Endodermal cell (in vitro differentiated cells): ENCODE measurements at regions not wholly inside any gene's neighbourhood (a gene's known extent, or its start where the extent isn't known, plus 50 kb on each side); places are given as distances from the start of the nearest gene placed in this dataset.

Experiments used
- DNase-seq: peaks from one replicate; pipeline ENCODE4 v3.0.0-alpha.2; 2017
- H3K27ac ChIP-seq: 2 replicates; pipeline ENCODE4 v1.5.1; 2013; ENCODE audit warnings: mild to moderate bottlenecking, low read depth, low read length, moderate library complexity
- H3K27me3 ChIP-seq: 2 replicates; pipeline ENCODE4 v1.6.1; 2013; ENCODE audit warnings: mild to moderate bottlenecking, low read length, moderate library complexity; ENCODE audit not compliant: insufficient read depth, control insufficient read depth, poor library complexity, severe bottlenecking
- H3K36me3 ChIP-seq: 2 replicates; pipeline ENCODE4 v1.7.0; 2013; ENCODE audit warnings: mild to moderate bottlenecking, low read length, moderate library complexity; ENCODE audit not compliant: control insufficient read depth, insufficient read depth
- H3K4me1 ChIP-seq: one replicate; pipeline ENCODE4 v1.7.0; 2013; ENCODE audit warnings: low read length; ENCODE audit not compliant: control insufficient read depth, insufficient read depth
- H3K4me3 ChIP-seq: 2 replicates; pipeline ENCODE4 v1.5.1; 2013; ENCODE audit warnings: mild to moderate bottlenecking, low read length, moderate library complexity
- H3K9ac ChIP-seq: 2 replicates; pipeline ENCODE4 v1.6.1; 2013; ENCODE audit warnings: mild to moderate bottlenecking, low read length, moderate library complexity; ENCODE audit not compliant: poor library complexity, severe bottlenecking; ENCODE audit errors: extremely low read depth
- H3K9me3 ChIP-seq: 2 replicates; pipeline ENCODE4 v1.6.1; 2013; ENCODE audit warnings: mild to moderate bottlenecking, low read length, moderate library complexity; ENCODE audit not compliant: control insufficient read depth
- H3K27ac Mint-ChIP-seq: 2 replicates; pipeline ENCODE4 v1.8.0; 2020; ENCODE audit warnings: mixed read lengths
- H3K27me3 Mint-ChIP-seq: 2 replicates; pipeline ENCODE4 v1.8.0; 2021; ENCODE audit warnings: mild to moderate bottlenecking, mixed read lengths; ENCODE audit not compliant: insufficient read depth
- H3K36me3 Mint-ChIP-seq: 2 replicates; pipeline ENCODE4 v1.8.0; 2020; ENCODE audit warnings: low read depth, mixed read lengths
- H3K4me1 Mint-ChIP-seq: 2 replicates; pipeline ENCODE4 v1.8.0; 2020; ENCODE audit warnings: mixed read lengths
- H3K4me3 Mint-ChIP-seq: 2 replicates; pipeline ENCODE4 v1.8.0; 2020; ENCODE audit warnings: mild to moderate bottlenecking, moderate library complexity, mixed read lengths
- H3K9me3 Mint-ChIP-seq: 2 replicates; pipeline ENCODE4 v1.8.0; 2020; ENCODE audit warnings: mild to moderate bottlenecking, mixed read lengths
- CTCF ChIP-seq: fragments of 200-600 bp; sonication (generic); conservative IDR thresholded peaks from 2 replicates; pipeline ENCODE4 v1.5.0; 2021; ENCODE audit warnings: antibody characterized with exemption, mild to moderate bottlenecking
- WGBS, 2 experiments: methylation state at CpG; one replicate each; pipeline versions ENCODE4 v1.1.5 to v1.1.7; 2013; ENCODE audit warnings: missing lambda C conversion rate in 2 of 2, mixed read lengths in 1 of 2; ENCODE audit not compliant: insufficient coverage in 1 of 2, insufficient read length in 1 of 2; 5-methylcytosine and 5-hydroxymethylcytosine counted together

GRCh38 chr18:78786776-78787175, 192.8 kb upstream of the SALL3 start:
- no peaks in the 10 kb centered on the region for H3K9me3 ChIP-seq
- Mint-ChIP-seq H3K27me3 (no peaks in the 10 kb centered on the region), H3K9me3 (no peaks in the 10 kb centered on the region), H3K27ac (no peak overlapping the region), H3K36me3 (no peaks in the 10 kb centered on the region), H3K4me1 (no peaks in the 10 kb centered on the region), H3K4me3 (no peak overlapping the region)
- no peak overlapping the region for H3K4me3 ChIP-seq
- H3K9ac ChIP-seq, result no peak overlapping the region
- H3K27me3 ChIP-seq, result no peaks in the 10 kb centered on the region
- no peaks in the 10 kb centered on the region for H3K36me3 ChIP-seq
- WGBS, 2 experiments, result 92 to 100% methylated on average over 5 to 11 of the region's 20 CpGs
- H3K27ac ChIP-seq, result no peak overlapping the region
- no peak for DNase-seq
- no peak for TF ChIP-seq CTCF
- H3K4me1 ChIP-seq, result no peaks in the 10 kb centered on the region

GRCh38 chr18:78787751-78788150, 191.9 kb upstream of the SALL3 start:
- Histone ChIP-seq H3K27me3 (no peaks in the 10 kb centered on the region), H3K9ac (no peak overlapping the region), H3K36me3 (no peaks in the 10 kb centered on the region), H3K4me1 (no peaks in the 10 kb centered on the region), H3K4me3 (no peak overlapping the region), H3K27ac (no peak overlapping the region), H3K9me3 (no peaks in the 10 kb centered on the region)
- Mint-ChIP-seq H3K9me3 (no peaks in the 10 kb centered on the region), H3K27me3 (no peaks in the 10 kb centered on the region), H3K27ac (no peak overlapping the region), H3K4me1 (no peaks in the 10 kb centered on the region), H3K36me3 (no peaks in the 10 kb centered on the region), H3K4me3 (no peak overlapping the region)
- TF ChIP-seq CTCF, result no peak
- WGBS, 2 experiments, result 83% methylated on average over 8 of the region's 8 CpGs; no CpG with 5 or more reads in 1 of the 2 experiments
- no peak for DNase-seq

GRCh38 chr18:78788161-78788560, 191.5 kb upstream of the SALL3 start:
- Histone ChIP-seq H3K36me3 (no peaks in the 10 kb centered on the region), H3K4me1 (no peaks in the 10 kb centered on the region), H3K4me3 (no peak overlapping the region), H3K9me3 (no peaks in the 10 kb centered on the region), H3K27me3 (no peaks in the 10 kb centered on the region), H3K9ac (no peak overlapping the region), H3K27ac (no peak overlapping the region)
- H3K4me3 Mint-ChIP-seq, result no peak overlapping the region
- no peak for TF ChIP-seq CTCF
- 76 to 86% methylated on average over 3 to 14 of the region's 14 CpGs for WGBS, 2 experiments
- DNase-seq, result no peak
- no peaks in the 10 kb centered on the region for H3K36me3 Mint-ChIP-seq
- no peaks in the 10 kb centered on the region for H3K9me3 Mint-ChIP-seq
- H3K4me1 Mint-ChIP-seq, result no peaks in the 10 kb centered on the region
- no peak overlapping the region for H3K27ac Mint-ChIP-seq
- no peaks in the 10 kb centered on the region for H3K27me3 Mint-ChIP-seq
